ENCODE measurements at regions not wholly inside any gene's neighbourhood (a gene's known extent, or its start where the extent isn't known, plus 50 kb on each side); places are given as distances from the start of the nearest gene placed in this dataset.

- WGBS (ENCODE audit: missing lambda C conversion rate) = 30% methylated on average over 4 of the region's 4 CpGs
These were observed 52.5 kb downstream of the MPP7 start for GRCh38 chr10:28250358-28250757.

GRCh38 chr10:28249512-28249911, 53.4 kb downstream of the MPP7 start:
- ChIA-PET CTCF (interaction anchor here (10.6 kb wide), 1 partner anchor 132 kb away, joined by 165 read pairs; no protein-coding TSS in a partner anchor), POLR2A (no interaction called here)
- H3K4me1 ChIP-seq = no peaks in the 10 kb centered on the region
- 42% methylated on average over 6 of the region's 6 CpGs for WGBS (ENCODE audit: missing lambda C conversion rate)
- H3K9me3 ChIP-seq = no peaks in the 10 kb centered on the region
- H3K4me2 ChIP-seq = no peak overlapping the region
- DNase-seq (ENCODE audit: low read depth in 1 of 2, low spot score in 1 of 2) (no peak), ATAC-seq (no peak), FAIRE-seq (no peak)
- H3K27ac ChIP-seq = no peak overlapping the region
- no peak for TF ChIP-seq HOXB13 (CRISPR knock-in tag; IDR thresholded peaks at IDR 0.05; ENCODE audit: low read depth)
- no peak for TF ChIP-seq CBX2 (IDR thresholded peaks at IDR 0.05; ENCODE audit: borderline replicate concordance, low read depth)
- no peak for TF ChIP-seq ZNF302 (CRISPR knock-in tag; IDR thresholded peaks at IDR 0.05)
- no peak for TF ChIP-seq JUNB (IDR thresholded peaks at IDR 0.05)
- no peak for TF ChIP-seq RAD21 (conservative IDR thresholded peaks at IDR 0.05 in 1 of 2, IDR thresholded peaks at IDR 0.05 in 1 of 2)
- no peak for TF ChIP-seq SMC3 (IDR thresholded peaks at IDR 0.05)
- TF ChIP-seq HES2 (IDR thresholded peaks at IDR 0.05) = no peak
- no peak for TF ChIP-seq POLR2AphosphoS2 (conservative IDR thresholded peaks at IDR 0.05; ENCODE audit: low read length)
- no peak for TF ChIP-seq REST (IDR thresholded peaks at IDR 0.05)
- TF ChIP-seq MYC (IDR thresholded peaks at IDR 0.05; ENCODE audit: borderline replicate concordance, low read length) = no peak
- no peak for TF ChIP-seq TP53 (CRISPR knock-in tag; IDR thresholded peaks at IDR 0.05)
- TF ChIP-seq FOSL2 (IDR thresholded peaks at IDR 0.05) = no peak
- no peak for TF ChIP-seq FOSL2 (CRISPR knock-in tag; IDR thresholded peaks at IDR 0.05)
- TF ChIP-seq GATA3 (IDR thresholded peaks at IDR 0.05; ENCODE audit: borderline replicate concordance) = no peak
- H3K4me3 ChIP-seq = no peak overlapping the region

More at GRCh38 chr10:28250358-28250757, 52.5 kb downstream of the MPP7 start:
- Histone ChIP-seq H3K9me3 (no peaks in the 10 kb centered on the region), H3K4me3 (no peak overlapping the region), H3K4me2 (no peak overlapping the region), H3K27ac (no peak overlapping the region), H3K4me1 (no peaks in the 10 kb centered on the region)
- DNase-seq (ENCODE audit: low read depth in 1 of 2, low spot score in 1 of 2) (no peak), ATAC-seq (no peak; a peak in 1 of 6 replicates), FAIRE-seq (no peak)
- CTCF ChIA-PET = interaction anchor here (0.6 to 10.6 kb wide), 15 partner anchors 8 to 697 kb away, joined by 3 to 165 read pairs (median 4); no protein-coding TSS in a partner anchor
- POLR2A ChIA-PET = no interaction called here
- TF ChIP-seq EP300 (IDR thresholded peaks at IDR 0.05) = no peak
- no peak for TF ChIP-seq REST (IDR thresholded peaks at IDR 0.05)
- no peak for TF ChIP-seq EHF (CRISPR knock-in tag; IDR thresholded peaks at IDR 0.05)
- TF ChIP-seq NPAS2 (CRISPR knock-in tag; IDR thresholded peaks at IDR 0.05; ENCODE audit: borderline replicate concordance) = no peak
- TF ChIP-seq CBX8 (IDR thresholded peaks at IDR 0.05) = no peak
- no peak for TF ChIP-seq HES2 (IDR thresholded peaks at IDR 0.05)
- no peak for TF ChIP-seq JUNB (IDR thresholded peaks at IDR 0.05)
